ENCODE measurements at regions not wholly inside any gene's neighbourhood (a gene's known extent, or its start where the extent isn't known, plus 50 kb on each side); places are given as distances from the start of the nearest gene placed in this dataset.
"Not testable (repeated sequence)": the region's sequence is repeated elsewhere in the genome, so short reads cannot be mapped to it uniquely, and the experiment has no call there.

DNA sequence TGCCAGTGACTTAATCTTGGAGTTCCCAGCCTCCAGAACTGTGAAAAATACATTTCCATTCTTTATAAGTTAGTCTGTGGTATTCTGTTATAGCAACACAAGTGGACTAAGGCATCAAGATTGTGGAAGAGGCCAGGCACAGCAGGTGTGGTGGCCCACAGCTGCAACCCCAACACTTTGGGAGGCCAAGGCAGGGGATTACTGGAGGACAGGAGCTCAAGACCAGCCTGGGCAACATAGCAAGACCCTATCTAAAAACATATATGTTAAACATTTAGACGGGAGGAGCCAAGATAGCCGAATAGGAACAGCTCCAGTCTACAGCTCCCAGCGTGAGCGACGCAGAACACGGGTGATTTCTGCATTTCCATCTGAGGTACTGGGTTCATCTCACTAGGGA is 310.4 kb downstream of the FOXO1 start:
- Histone ChIP-seq H3K9ac (ENCODE audit: low read length) (no peak overlapping the region), H3K27ac (ENCODE audit: low read depth, low read length) (no peak overlapping the region), H3K9me3 (ENCODE audit: low read length) (no peaks in the 10 kb centered on the region), H3K4me1 (ENCODE audit: insufficient read depth, low read length) (peaks cover 17% of the 10 kb centered on the region), H3K27me3 (ENCODE audit: control insufficient read depth in 1 of 2, insufficient read depth in 2 of 2, low read length in 2 of 2) (no peaks in the 10 kb centered on the region), H3K4me3 (ENCODE audit: low read depth in 1 of 2, low read length in 2 of 2) (no peak overlapping the region), H3K36me3 (ENCODE audit: insufficient read depth, low read length) (no peaks in the 10 kb centered on the region)

DNA sequence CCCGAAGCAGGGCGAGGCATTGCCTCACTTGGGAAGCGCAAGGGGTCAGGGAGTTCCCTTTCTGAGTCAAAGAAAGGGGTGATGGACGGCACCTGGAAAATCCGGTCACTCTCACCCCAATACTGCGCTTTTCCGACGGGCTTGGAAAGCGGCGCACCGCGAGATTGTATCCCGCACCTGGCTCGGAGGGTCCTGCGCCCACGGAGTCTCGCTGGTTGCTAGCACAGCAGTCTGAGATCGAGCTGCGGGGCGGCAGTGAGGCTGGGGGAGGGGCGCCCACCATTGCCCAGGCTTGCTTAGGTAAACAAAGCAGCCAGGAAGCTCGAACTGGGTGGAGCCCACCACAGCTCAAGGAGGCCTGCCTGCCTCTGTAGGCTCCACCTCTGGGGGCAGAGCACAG is 310.0 kb downstream of the FOXO1 start:
- not testable (repeated sequence) for H3K36me3 ChIP-seq (ENCODE audit: insufficient read depth, low read length); H3K9me3 ChIP-seq (ENCODE audit: low read length); H3K4me3 ChIP-seq (ENCODE audit: low read depth in 1 of 2, low read length in 2 of 2); H3K27ac ChIP-seq (ENCODE audit: low read depth, low read length); H3K27me3 ChIP-seq (ENCODE audit: control insufficient read depth in 1 of 2, insufficient read depth in 2 of 2, low read length in 2 of 2); H3K9ac ChIP-seq (ENCODE audit: low read length)
- H3K4me1 ChIP-seq (ENCODE audit: insufficient read depth, low read length) = peaks cover 17% of the 10 kb centered on the region

- H3K36me3 ChIP-seq (ENCODE audit: insufficient read depth, low read length) = no peaks in the 10 kb centered on the region
- no peak overlapping the region for H3K9ac ChIP-seq (ENCODE audit: low read length)
- H3K9me3 ChIP-seq (ENCODE audit: low read length) = no peaks in the 10 kb centered on the region
- no peaks in the 10 kb centered on the region for H3K4me1 ChIP-seq (ENCODE audit: insufficient read depth, low read length)
- H3K27me3 ChIP-seq (ENCODE audit: control insufficient read depth in 1 of 2, insufficient read depth in 2 of 2, low read length in 2 of 2) = no peaks in the 10 kb centered on the region
- no peak overlapping the region for H3K27ac ChIP-seq (ENCODE audit: low read depth, low read length)
- no peak overlapping the region for H3K4me3 ChIP-seq (ENCODE audit: low read depth in 1 of 2, low read length in 2 of 2)
Observed at GRCh38 chr13:40362502-40362901, 303.9 kb downstream of the FOXO1 start.

- H3K36me3 ChIP-seq (ENCODE audit: insufficient read depth, low read length) = no peaks in the 10 kb centered on the region
- no peak overlapping the region for H3K9ac ChIP-seq (ENCODE audit: low read length)
- no peaks in the 10 kb centered on the region for H3K9me3 ChIP-seq (ENCODE audit: low read length)
- H3K27me3 ChIP-seq (ENCODE audit: control insufficient read depth in 1 of 2, insufficient read depth in 2 of 2, low read length in 2 of 2) = no peaks in the 10 kb centered on the region
- no peak overlapping the region for H3K4me3 ChIP-seq (ENCODE audit: low read depth in 1 of 2, low read length in 2 of 2)
- H3K4me1 ChIP-seq (ENCODE audit: insufficient read depth, low read length) = no peaks in the 10 kb centered on the region
- no peak overlapping the region for H3K27ac ChIP-seq (ENCODE audit: low read depth, low read length)
Observed at GRCh38 chr13:40363653-40364052, 302.8 kb downstream of the FOXO1 start.

GRCh38 chr13:40366119-40366518 is 300.3 kb downstream of the FOXO1 start:
- no peaks in the 10 kb centered on the region for H3K36me3 ChIP-seq (ENCODE audit: insufficient read depth, low read length)
- no peak overlapping the region for H3K4me3 ChIP-seq (ENCODE audit: low read depth in 1 of 2, low read length in 2 of 2)
- no peak overlapping the region for H3K27ac ChIP-seq (ENCODE audit: low read depth, low read length)
- H3K4me1 ChIP-seq (ENCODE audit: insufficient read depth, low read length) = no peaks in the 10 kb centered on the region
- H3K9me3 ChIP-seq (ENCODE audit: low read length) = no peaks in the 10 kb centered on the region
- H3K27me3 ChIP-seq (ENCODE audit: control insufficient read depth in 1 of 2, insufficient read depth in 2 of 2, low read length in 2 of 2) = no peaks in the 10 kb centered on the region
- H3K9ac ChIP-seq (ENCODE audit: low read length) = no peak overlapping the region

DNA sequence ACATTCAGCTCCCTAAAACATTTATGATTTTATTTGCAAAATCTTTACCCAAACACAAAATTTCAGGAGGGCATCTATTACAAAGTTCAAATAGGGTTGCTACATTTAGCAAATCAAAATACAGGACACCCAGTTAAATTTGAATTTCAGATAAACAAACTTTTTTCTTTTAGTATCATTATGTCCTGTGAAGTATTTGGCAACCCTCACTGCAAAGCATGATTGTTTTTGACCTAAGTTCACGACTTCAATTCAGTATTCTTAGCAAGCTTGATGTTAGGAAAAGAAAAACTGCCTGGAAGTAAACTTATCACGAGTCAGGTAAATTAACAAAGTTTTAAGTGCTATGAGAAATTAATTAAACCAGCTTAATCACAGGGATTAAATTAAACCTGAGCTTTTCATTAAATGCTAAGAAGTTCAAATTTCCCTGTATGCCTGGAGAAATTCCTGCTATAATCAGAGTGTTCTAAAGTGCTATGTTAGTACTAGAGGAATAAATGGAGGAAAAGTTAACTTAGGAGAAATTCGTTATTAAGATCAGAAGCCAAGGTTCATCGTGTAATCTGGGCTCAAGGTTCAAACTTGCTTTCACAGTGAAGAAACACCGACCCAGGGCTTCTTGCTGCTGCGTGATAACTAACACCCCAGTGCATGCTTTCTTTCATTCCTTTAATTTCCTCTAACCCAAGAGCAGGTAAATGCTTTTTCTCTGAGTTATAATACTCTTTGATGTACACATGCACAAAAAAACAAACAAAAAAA is 298.1 kb downstream of the FOXO1 start:
- H3K27ac ChIP-seq (ENCODE audit: low read depth, low read length) = no peak overlapping the region

DNA sequence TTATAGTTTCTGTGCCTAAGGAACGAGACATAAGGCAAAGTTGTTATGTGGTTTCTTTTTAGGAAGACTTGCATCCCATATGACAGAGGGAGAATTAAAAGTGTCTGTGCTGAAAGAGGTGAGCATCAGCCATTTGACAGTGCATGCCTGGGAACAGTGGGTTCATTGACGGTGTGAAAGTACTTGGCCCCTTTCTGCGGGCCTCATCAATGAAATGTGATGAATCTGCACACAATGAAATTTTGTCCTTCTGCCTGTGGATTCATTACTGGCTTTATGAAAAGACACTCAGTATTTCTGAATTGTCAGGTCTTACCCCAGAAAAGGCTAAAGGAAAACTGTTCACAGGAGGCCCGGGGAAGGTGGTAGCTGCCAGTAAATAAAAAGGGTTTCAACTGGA is 295.8 kb downstream of the FOXO1 start:
- no peak overlapping the region for H3K27ac ChIP-seq (ENCODE audit: low read depth, low read length)
- H3K9ac ChIP-seq (ENCODE audit: low read length) = no peak overlapping the region
- H3K36me3 ChIP-seq (ENCODE audit: insufficient read depth, low read length) = no peaks in the 10 kb centered on the region
- H3K27me3 ChIP-seq (ENCODE audit: control insufficient read depth in 1 of 2, insufficient read depth in 2 of 2, low read length in 2 of 2) = no peaks in the 10 kb centered on the region
- no peak overlapping the region for H3K4me3 ChIP-seq (ENCODE audit: low read depth in 1 of 2, low read length in 2 of 2)
- H3K9me3 ChIP-seq (ENCODE audit: low read length) = no peaks in the 10 kb centered on the region
- no peaks in the 10 kb centered on the region for H3K4me1 ChIP-seq (ENCODE audit: insufficient read depth, low read length)

More for the DNA sequence above, 298.1 kb downstream of the FOXO1 start:
- Histone ChIP-seq H3K9ac (ENCODE audit: low read length) (no peak overlapping the region), H3K27me3 (ENCODE audit: control insufficient read depth in 1 of 2, insufficient read depth in 2 of 2, low read length in 2 of 2) (no peaks in the 10 kb centered on the region), H3K36me3 (ENCODE audit: insufficient read depth, low read length) (no peaks in the 10 kb centered on the region), H3K4me3 (ENCODE audit: low read depth in 1 of 2, low read length in 2 of 2) (no peak overlapping the region), H3K9me3 (ENCODE audit: low read length) (no peaks in the 10 kb centered on the region), H3K4me1 (ENCODE audit: insufficient read depth, low read length) (no peaks in the 10 kb centered on the region)

GRCh38 chr13:40371531-40372125 is 294.8 kb downstream of the FOXO1 start:
- Histone ChIP-seq H3K4me3 (ENCODE audit: low read depth in 1 of 2, low read length in 2 of 2) (no peak overlapping the region), H3K27me3 (ENCODE audit: control insufficient read depth in 1 of 2, insufficient read depth in 2 of 2, low read length in 2 of 2) (no peaks in the 10 kb centered on the region), H3K9ac (ENCODE audit: low read length) (no peak overlapping the region), H3K9me3 (ENCODE audit: low read length) (no peaks in the 10 kb centered on the region), H3K4me1 (ENCODE audit: insufficient read depth, low read length) (peaks cover under 1% of the 10 kb centered on the region), H3K27ac (ENCODE audit: low read depth, low read length) (no peak overlapping the region), H3K36me3 (ENCODE audit: insufficient read depth, low read length) (no peaks in the 10 kb centered on the region)

GRCh38 chr13:40373608-40374007 is 292.8 kb downstream of the FOXO1 start:
- H3K36me3 ChIP-seq (ENCODE audit: insufficient read depth, low read length); H3K9ac ChIP-seq (ENCODE audit: low read length); H3K9me3 ChIP-seq (ENCODE audit: low read length); H3K4me3 ChIP-seq (ENCODE audit: low read depth in 1 of 2, low read length in 2 of 2); H3K4me1 ChIP-seq (ENCODE audit: insufficient read depth, low read length); H3K27ac ChIP-seq (ENCODE audit: low read depth, low read length); H3K27me3 ChIP-seq (ENCODE audit: control insufficient read depth in 1 of 2, insufficient read depth in 2 of 2, low read length in 2 of 2): not testable (repeated sequence)

- peaks cover 6% of the 10 kb centered on the region for H3K4me1 ChIP-seq (ENCODE audit: insufficient read depth, low read length)
- no peaks in the 10 kb centered on the region for H3K9me3 ChIP-seq (ENCODE audit: low read length)
- H3K27ac ChIP-seq (ENCODE audit: low read depth, low read length) = no peak overlapping the region
- no peaks in the 10 kb centered on the region for H3K27me3 ChIP-seq (ENCODE audit: control insufficient read depth in 1 of 2, insufficient read depth in 2 of 2, low read length in 2 of 2)
- no peak overlapping the region for H3K9ac ChIP-seq (ENCODE audit: low read length)
- H3K36me3 ChIP-seq (ENCODE audit: insufficient read depth, low read length) = no peaks in the 10 kb centered on the region
- H3K4me3 ChIP-seq (ENCODE audit: low read depth in 1 of 2, low read length in 2 of 2) = no peak overlapping the region
Observed at GRCh38 chr13:40375489-40376171, 290.8 kb downstream of the FOXO1 start.

GRCh38 chr13:40376296-40376849 is 290.1 kb downstream of the FOXO1 start:
- Histone ChIP-seq H3K36me3 (ENCODE audit: insufficient read depth, low read length) (no peaks in the 10 kb centered on the region), H3K4me1 (ENCODE audit: insufficient read depth, low read length) (peaks cover 6% of the 10 kb centered on the region), H3K9me3 (ENCODE audit: low read length) (no peaks in the 10 kb centered on the region), H3K9ac (ENCODE audit: low read length) (no peak overlapping the region), H3K4me3 (ENCODE audit: low read depth in 1 of 2, low read length in 2 of 2) (no peak overlapping the region), H3K27me3 (ENCODE audit: control insufficient read depth in 1 of 2, insufficient read depth in 2 of 2, low read length in 2 of 2) (no peaks in the 10 kb centered on the region), H3K27ac (ENCODE audit: low read depth, low read length) (no peak overlapping the region)

Data from muscle layer of colon (tissue), 2 donors.